K562 (cell line): ENCODE measurements at regions not wholly inside any gene's neighbourhood (a gene's known extent, or its start where the extent isn't known, plus 50 kb on each side); places are given as distances from the start of the nearest gene placed in this dataset.

Experiments used
- ATF3 ChIP-seq, 2 experiments: fragments of 450-650 bp in 1 of 2; sonication (generic) in 1 of 2; formaldehyde crosslinking in 1 of 2; IDR thresholded peaks in 1 of 2; conservative IDR thresholded peaks in 1 of 2; 2 replicates each; pipeline versions ENCODE4 v1.6.1 to v1.8.1; 2016 to 2023; ENCODE audit warnings: mild to moderate bottlenecking in 2 of 2, moderate library complexity in 2 of 2, inconsistent platforms in 1 of 2, missing genetic modification reagents in 1 of 2
- CSDE1 ChIP-seq, 2 experiments: fragments of 450-650 bp; IDR thresholded peaks; 2 replicates each; pipeline ENCODE4 v1.6.1; 2016; ENCODE audit warnings: mild to moderate bottlenecking in 1 of 2
- CTCF ChIP-seq, 3 experiments: IDR thresholded peaks in 2 of 3; conservative IDR thresholded peaks in 1 of 3; 2 replicates each; pipeline ENCODE4 v1.5.1; 2011 to 2012; ENCODE audit warnings: low read length in 3 of 3, mild to moderate bottlenecking in 3 of 3, control low read depth in 2 of 3, improper control_type of control experiment in 1 of 3, inconsistent platforms in 1 of 3, low read depth in 1 of 3, mixed read lengths in 1 of 3, moderate library complexity in 1 of 3; ENCODE audit not compliant: insufficient read depth in 2 of 3
- DNMT1 ChIP-seq: fragments of 450-650 bp; IDR thresholded peaks from 2 replicates; pipeline ENCODE4 v1.6.1; 2016; ENCODE audit warnings: antibody characterized with exemption, mild to moderate bottlenecking
- FOXM1 ChIP-seq, 2 experiments: fragments of 450-650 bp in 1 of 2; sonication (generic) in 1 of 2; formaldehyde crosslinking in 1 of 2; IDR thresholded peaks; 2 replicates each; pipeline versions ENCODE4 v1.6.1 to v1.9.0; 2017 to 2022; ENCODE audit warnings: low read depth in 2 of 2, mild to moderate bottlenecking in 2 of 2, missing genetic modification reagents in 1 of 2, moderate library complexity in 1 of 2
- MYNN ChIP-seq, 2 experiments: sonication (generic); formaldehyde crosslinking in 1 of 2; IDR thresholded peaks; 2 replicates each; pipeline versions ENCODE4 v1.5.0 to v1.6.1; 2016 to 2020; ENCODE audit warnings: antibody characterized with exemption in 1 of 2, missing genetic modification reagents in 1 of 2
- NRF1 ChIP-seq, 2 experiments: fragments of 450-650 bp; IDR thresholded peaks in 1 of 2; conservative IDR thresholded peaks in 1 of 2; 2 replicates each; pipeline ENCODE4 v1.6.1; 2014; ENCODE audit warnings: mild to moderate bottlenecking in 2 of 2
- RBM15 ChIP-seq: fragments of 200-400 bp; formaldehyde crosslinking; IDR thresholded peaks from 2 replicates; pipeline ENCODE4 v1.6.1; 2018; ENCODE audit warnings: mild to moderate bottlenecking, low read length, moderate library complexity; ENCODE audit not compliant: insufficient read depth
- SLC30A9 ChIP-seq: fragments of 250-450 bp; sonication (Bioruptor Pico); IDR thresholded peaks from 2 replicates; pipeline ENCODE4 v1.8.0; 2022; ENCODE audit warnings: mild to moderate bottlenecking, moderate library complexity
- TBL1XR1 ChIP-seq, 2 experiments: IDR thresholded peaks; 2 replicates each; pipeline ENCODE4 v1.6.1; 2012; ENCODE audit warnings: improper control_type of control experiment in 2 of 2, low read length in 2 of 2, mild to moderate bottlenecking in 1 of 2
- USF2 ChIP-seq: sonication (generic); formaldehyde crosslinking; IDR thresholded peaks from 2 replicates; pipeline ENCODE4 v1.5.0; 2020; ENCODE audit warnings: missing genetic modification reagents
- ZNF253 ChIP-seq: fragments of 250-450 bp; sonication (Bioruptor Pico); conservative IDR thresholded peaks from 2 replicates; pipeline ENCODE4 v1.6.1; 2021; ENCODE audit warnings: mild to moderate bottlenecking
- ZZZ3 ChIP-seq: fragments of 450-650 bp; IDR thresholded peaks from 2 replicates; pipeline ENCODE4 v1.6.1; 2016; ENCODE audit warnings: antibody characterized with exemption, mild to moderate bottlenecking, moderate library complexity

GRCh38 chr11:112364962-112365481 is 104.4 kb upstream of the PLET1 start:
- TF ChIP-seq ZNF253, result no peak
- no peak for TF ChIP-seq DNMT1
- no peak for TF ChIP-seq ZZZ3
- TF ChIP-seq MYNN (IDR thresholded peaks at IDR 0.05), result no peak
- no peak for TF ChIP-seq MYNN (CRISPR knock-in tag; IDR thresholded peaks at IDR 0.05)
- no peak for TF ChIP-seq RBM15
- peak; percentile 17; the same call in 1 of the 2 replicates for TF ChIP-seq ATF3 (IDR thresholded peaks at IDR 0.05)
- no peak for TF ChIP-seq ATF3 (CRISPR knock-in tag; conservative IDR thresholded peaks at IDR 0.05)
- no peak for TF ChIP-seq CTCF (IDR thresholded peaks at IDR 0.05 in 2 of 3, conservative IDR thresholded peaks at IDR 0.05 in 1 of 3; ENCODE audit: insufficient read depth in 2 of 3, low read depth in 1 of 3, low read length in 3 of 3)
- no peak for TF ChIP-seq TBL1XR1 (IDR thresholded peaks at IDR 0.05; ENCODE audit: low read length in 2 of 2)
- TF ChIP-seq USF2 (CRISPR knock-in tag), result no peak
- no peak for TF ChIP-seq FOXM1 (IDR thresholded peaks at IDR 0.05; ENCODE audit: low read depth)
- no peak for TF ChIP-seq FOXM1 (CRISPR knock-in tag; IDR thresholded peaks at IDR 0.05; ENCODE audit: low read depth)
- TF ChIP-seq NRF1 (conservative IDR thresholded peaks at IDR 0.05 in 1 of 2, IDR thresholded peaks at IDR 0.05 in 1 of 2), result peak in 1 of 2 experiments; percentile 20; a peak in 1 of 4 replicates
- TF ChIP-seq CSDE1 (IDR thresholded peaks at IDR 0.05), result no peak
- TF ChIP-seq SLC30A9 (CRISPR knock-in tag), result no peak
